RWPE2 (cell line): ENCODE measurements at regions not wholly inside any gene's neighbourhood (a gene's known extent, or its start where the extent isn't known, plus 50 kb on each side); places are given as distances from the start of the nearest gene placed in this dataset.
A peak's percentile ranks its signal among the peaks of the same experiment; 100 is the strongest.

Experiments
- ATAC-seq: fragments of 200-7000 bp; cut with Tn5 transposase; 3 replicates; pipeline ENCODE4 v1.9.1; 2021; ENCODE audit warnings: low read depth
- DNase-seq: peaks from one replicate; pipeline ENCODE4 v3.0.0-alpha.2; 2020; ENCODE audit warnings: low spot score
- H3K27ac ChIP-seq: fragments of 450-650 bp; 2 replicates; pipeline ENCODE4 v1.5.1; 2017; ENCODE audit warnings: mild to moderate bottlenecking; ENCODE audit not compliant: poor library complexity, severe bottlenecking
- H3K27me3 ChIP-seq: fragments of 250-450 bp; sonication (Bioruptor Pico); 2 replicates; pipeline ENCODE4 v1.5.1; 2021; ENCODE audit warnings: mild to moderate bottlenecking, moderate library complexity; ENCODE audit not compliant: insufficient read depth, poor library complexity, severe bottlenecking
- H3K36me3 ChIP-seq: fragments of 250-450 bp; sonication (Bioruptor Pico); 2 replicates; pipeline ENCODE4 v1.5.1; 2020; ENCODE audit warnings: low read depth, mild to moderate bottlenecking, moderate library complexity
- H3K4me1 ChIP-seq: fragments of 250-450 bp; sonication (Bioruptor Pico); 2 replicates; pipeline ENCODE4 v1.5.1; 2021; ENCODE audit warnings: mild to moderate bottlenecking, moderate library complexity; ENCODE audit not compliant: insufficient read depth, poor library complexity, severe bottlenecking
- H3K4me3 ChIP-seq: fragments of 250-450 bp; sonication (Bioruptor Pico); 2 replicates; pipeline ENCODE4 v1.5.1; 2021; ENCODE audit warnings: mild to moderate bottlenecking, moderate library complexity; ENCODE audit not compliant: severe bottlenecking
- H3K9me3 ChIP-seq: fragments of 250-450 bp; sonication (Bioruptor Pico); 2 replicates; pipeline ENCODE4 v1.5.1; 2021; ENCODE audit warnings: mild to moderate bottlenecking, moderate library complexity; ENCODE audit not compliant: severe bottlenecking
- CTCF ChIP-seq: fragments of 450-650 bp; IDR thresholded peaks from one replicate; pipeline ENCODE4 v1.5.1; 2017; ENCODE audit warnings: mild to moderate bottlenecking, moderate library complexity; ENCODE audit not compliant: poor library complexity, severe bottlenecking

- Histone ChIP-seq H3K4me3 (no peak overlapping the region), H3K36me3 (no peaks in the 10 kb centered on the region), H3K4me1 (peaks cover 23% of the 10 kb centered on the region), H3K9me3 (no peaks in the 10 kb centered on the region), H3K27me3 (no peaks in the 10 kb centered on the region), H3K27ac (peak overlapping the region; percentile 96)
- DNase-seq: no peak
- no peak for TF ChIP-seq CTCF
- no peak for ATAC-seq
These were observed 267.1 kb upstream of the GRIA1 start for GRCh38 chr5:153223376-153223775.

- Histone ChIP-seq H3K27me3 (no peaks in the 10 kb centered on the region), H3K4me1 (peaks cover 23% of the 10 kb centered on the region), H3K4me3 (no peak overlapping the region), H3K27ac (peak overlapping the region; percentile 96), H3K36me3 (no peaks in the 10 kb centered on the region), H3K9me3 (no peaks in the 10 kb centered on the region)
- DNase-seq: no peak
- ATAC-seq: no peak
- no peak for TF ChIP-seq CTCF
These were observed 265.8 kb upstream of the GRIA1 start for GRCh38 chr5:153224651-153225050.

GRCh38 chr5:153233933-153234332 lies 256.5 kb upstream of the GRIA1 start:
- Histone ChIP-seq H3K4me3 (no peak overlapping the region), H3K4me1 (peaks cover 4% of the 10 kb centered on the region), H3K36me3 (no peaks in the 10 kb centered on the region), H3K27me3 (no peaks in the 10 kb centered on the region), H3K27ac (no peak overlapping the region), H3K9me3 (no peaks in the 10 kb centered on the region)
- ATAC-seq (no peak), DNase-seq (no peak)
- no peak for TF ChIP-seq CTCF

GRCh38 chr5:153236319-153236718 lies 254.2 kb upstream of the GRIA1 start:
- ATAC-seq (no peak), DNase-seq (no peak)
- Histone ChIP-seq H3K9me3 (no peaks in the 10 kb centered on the region), H3K36me3 (no peaks in the 10 kb centered on the region), H3K4me1 (peaks cover 4% of the 10 kb centered on the region), H3K27me3 (no peaks in the 10 kb centered on the region), H3K27ac (no peak overlapping the region), H3K4me3 (no peak overlapping the region)
- no peak for TF ChIP-seq CTCF

GRCh38 chr5:153237671-153238332 lies 252.7 kb upstream of the GRIA1 start:
- ATAC-seq: no peak
- Histone ChIP-seq H3K27me3 (no peaks in the 10 kb centered on the region), H3K4me1 (peaks cover 4% of the 10 kb centered on the region), H3K27ac (no peak overlapping the region), H3K4me3 (no peak overlapping the region), H3K9me3 (no peaks in the 10 kb centered on the region), H3K36me3 (no peaks in the 10 kb centered on the region)
- DNase-seq: no peak
- no peak for TF ChIP-seq CTCF
